Kidney (tissue), 13 donors: ENCODE measurements at regions not wholly inside any gene's neighbourhood (a gene's known extent, or its start where the extent isn't known, plus 50 kb on each side); places are given as distances from the start of the nearest gene placed in this dataset.

ENCODE experiments used
- DNase-seq, 5 donors: peaks; one replicate each; pipeline ENCODE4 v3.0.0-alpha.2; 2013 to 2020
- FAIRE-seq: peaks from 2 replicates; lab custom pipeline; 2012; peaks lifted over from hg19 to GRCh38; lab: Jason Lieb, UNC
- H3K27ac ChIP-seq, 2 donors: one replicate each; pipeline ENCODE4 v1.7.0; 2013; ENCODE audit warnings: low read depth in 2 of 2, low read length in 2 of 2, inconsistent platforms in 1 of 2
- H3K27me3 ChIP-seq: one replicate; pipeline ENCODE4 v1.7.1; 2013; ENCODE audit warnings: low read length, inconsistent platforms; ENCODE audit not compliant: control insufficient read depth, insufficient read depth
- H3K36me3 ChIP-seq, 3 donors: one replicate each; pipeline versions ENCODE4 v1.7.0 to v1.7.1; 2013; ENCODE audit warnings: low read length in 3 of 3, control low read depth in 1 of 3, inconsistent platforms in 1 of 3; ENCODE audit not compliant: insufficient read depth in 3 of 3, control insufficient read depth in 2 of 3
- H3K4me1 ChIP-seq, 3 donors: one replicate each; pipeline versions ENCODE4 v1.7.0 to v1.7.1; 2013; ENCODE audit warnings: low read length in 3 of 3, inconsistent platforms in 1 of 3, low read depth in 1 of 3; ENCODE audit not compliant: control insufficient read depth in 2 of 3, insufficient read depth in 2 of 3
- H3K4me3 ChIP-seq, 3 donors: one replicate each; pipeline versions ENCODE4 v1.7.0 to v1.8.1; 2013; ENCODE audit warnings: low read length in 3 of 3, control low read depth in 1 of 3, inconsistent platforms in 1 of 3
- H3K9ac ChIP-seq, 3 donors: one replicate each; pipeline versions ENCODE4 v1.7.0 to v1.7.1; 2013; ENCODE audit warnings: low read length in 3 of 3, control low read depth in 1 of 3, inconsistent platforms in 1 of 3
- H3K9me3 ChIP-seq, 3 donors: one replicate each; pipeline versions ENCODE4 v1.7.0 to v1.7.1; 2013; ENCODE audit warnings: low read length in 3 of 3, control low read depth in 1 of 3, inconsistent platforms in 1 of 3; ENCODE audit not compliant: control insufficient read depth in 2 of 3, insufficient read depth in 1 of 3
- intact Hi-C: fragments of 100-400 bp; cut with DNase I; formaldehyde crosslinking; loops from one replicate; pipeline ENCODE4 v1.11.1; 2022
- TF ChIP-seq, protein P1 (sequence below): IDR thresholded peaks from 3 replicates; pipeline ENCODE4 v1.5.1; 2012; ENCODE audit warnings: mild to moderate bottlenecking, moderate library complexity, borderline replicate concordance; ENCODE audit not compliant: insufficient read depth; ENCODE audit errors: extremely low read depth
- donor health status: control.
- donor health status: control.
- donor health status: control.
- donor health status: control.
- donor health status: control.
- donor health status: DM: yes; HTN: yes; CAD: no.
- donor health status: Normal renal cell carcinoma (clear cell type).

DNA sequence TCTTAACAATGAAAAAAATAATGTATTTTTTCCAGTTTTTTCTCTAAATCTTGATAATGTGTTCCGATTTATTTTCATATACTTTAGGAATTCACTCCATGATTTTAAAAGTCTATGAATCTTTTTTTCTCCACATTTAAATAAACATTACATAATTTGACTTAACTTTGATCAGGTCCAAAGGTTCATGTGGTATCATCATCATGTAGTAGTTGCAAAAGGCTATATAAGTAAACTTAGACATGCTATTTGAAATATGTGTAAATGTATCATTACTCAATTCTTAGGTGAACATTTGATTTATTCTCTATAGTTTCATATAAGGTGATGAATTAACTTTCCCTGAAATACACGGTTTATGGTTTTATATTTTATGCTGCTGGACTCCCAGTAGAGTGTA, 2197.0 kb upstream of the RAG2 start:
- intact Hi-C loops = no loop called here

DNA sequence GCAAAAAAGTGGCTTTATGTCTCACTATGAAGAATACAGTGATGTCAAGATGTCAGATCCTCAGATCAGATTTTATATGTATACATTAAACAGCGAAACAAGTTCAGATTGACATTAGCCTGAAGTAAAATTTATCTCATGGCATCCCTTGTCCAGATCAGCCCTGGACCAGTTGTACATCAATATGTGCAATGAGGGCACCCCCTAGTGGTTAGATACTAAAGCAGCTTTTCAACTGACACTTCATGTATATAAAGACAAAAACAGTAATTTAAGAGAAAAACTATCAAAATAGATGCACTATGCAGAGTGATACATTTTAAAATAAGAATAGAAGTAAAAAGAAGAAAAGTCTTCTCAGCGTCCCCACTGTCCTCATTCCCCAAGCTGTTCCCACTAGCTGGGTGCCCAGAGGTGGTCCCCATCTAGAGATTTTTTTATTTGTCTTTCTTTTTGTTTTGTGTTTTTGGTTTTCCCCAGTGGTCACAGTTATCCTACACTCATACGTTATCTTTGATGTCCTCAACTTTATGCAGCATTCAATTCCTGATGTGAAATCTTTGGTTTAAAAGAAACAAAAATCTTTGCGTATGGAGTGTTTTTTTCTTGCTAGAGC, 2193.4 kb upstream of the RAG2 start:
- intact Hi-C loops = no loop called here
- H3K4me3 ChIP-seq = no peak overlapping the region
- no peaks in the 10 kb centered on the region for H3K4me1 ChIP-seq
- no peak overlapping the region for H3K27ac ChIP-seq
- no peaks in the 10 kb centered on the region for H3K9me3 ChIP-seq
- H3K27me3 ChIP-seq = no peaks in the 10 kb centered on the region
- DNase-seq = peak in 4 of 5 donors; percentile 26 to 87 (median 56)
- TF ChIP-seq, protein P1, sequence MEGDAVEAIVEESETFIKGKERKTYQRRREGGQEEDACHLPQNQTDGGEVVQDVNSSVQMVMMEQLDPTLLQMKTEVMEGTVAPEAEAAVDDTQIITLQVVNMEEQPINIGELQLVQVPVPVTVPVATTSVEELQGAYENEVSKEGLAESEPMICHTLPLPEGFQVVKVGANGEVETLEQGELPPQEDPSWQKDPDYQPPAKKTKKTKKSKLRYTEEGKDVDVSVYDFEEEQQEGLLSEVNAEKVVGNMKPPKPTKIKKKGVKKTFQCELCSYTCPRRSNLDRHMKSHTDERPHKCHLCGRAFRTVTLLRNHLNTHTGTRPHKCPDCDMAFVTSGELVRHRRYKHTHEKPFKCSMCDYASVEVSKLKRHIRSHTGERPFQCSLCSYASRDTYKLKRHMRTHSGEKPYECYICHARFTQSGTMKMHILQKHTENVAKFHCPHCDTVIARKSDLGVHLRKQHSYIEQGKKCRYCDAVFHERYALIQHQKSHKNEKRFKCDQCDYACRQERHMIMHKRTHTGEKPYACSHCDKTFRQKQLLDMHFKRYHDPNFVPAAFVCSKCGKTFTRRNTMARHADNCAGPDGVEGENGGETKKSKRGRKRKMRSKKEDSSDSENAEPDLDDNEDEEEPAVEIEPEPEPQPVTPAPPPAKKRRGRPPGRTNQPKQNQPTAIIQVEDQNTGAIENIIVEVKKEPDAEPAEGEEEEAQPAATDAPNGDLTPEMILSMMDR = peak; percentile 49
- no peaks in the 10 kb centered on the region for H3K36me3 ChIP-seq
- H3K9ac ChIP-seq = no peak overlapping the region
- FAIRE-seq = no peak

More for the DNA sequence above, 2197.0 kb upstream of the RAG2 start:
- Histone ChIP-seq H3K4me1 (no peaks in the 10 kb centered on the region), H3K36me3 (no peaks in the 10 kb centered on the region), H3K27me3 (no peaks in the 10 kb centered on the region), H3K27ac (no peak overlapping the region), H3K4me3 (no peak overlapping the region), H3K9ac (no peak overlapping the region), H3K9me3 (no peaks in the 10 kb centered on the region)
- FAIRE-seq = no peak
- TF ChIP-seq, protein P1 = no peak
- DNase-seq = no peak

DNA sequence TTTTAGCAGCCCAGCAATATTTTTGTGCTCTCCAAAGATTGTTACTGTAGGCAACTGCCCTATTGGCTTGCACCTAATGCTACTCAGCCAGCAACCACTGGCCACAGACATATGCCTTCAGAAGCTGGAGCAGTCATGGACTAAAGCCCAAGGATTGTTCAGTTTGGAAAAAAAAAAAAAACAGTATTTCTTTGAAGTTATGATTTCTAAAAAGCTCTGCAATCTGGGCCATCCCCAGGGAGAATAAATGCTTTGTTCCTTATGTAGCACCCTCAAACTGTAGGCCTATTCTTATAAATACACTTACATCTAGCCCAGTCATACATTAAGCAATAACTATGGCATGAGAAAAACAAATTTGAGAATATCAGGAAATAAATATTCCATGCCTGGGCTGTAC, 2190.5 kb upstream of the RAG2 start:
- Histone ChIP-seq H3K27me3 (no peaks in the 10 kb centered on the region), H3K9me3 (no peaks in the 10 kb centered on the region), H3K9ac (no peak overlapping the region), H3K36me3 (no peaks in the 10 kb centered on the region), H3K4me3 (no peak overlapping the region), H3K4me1 (no peaks in the 10 kb centered on the region), H3K27ac (no peak overlapping the region)
- intact Hi-C loops = no loop called here
- TF ChIP-seq, protein P1 = no peak
- DNase-seq (no peak), FAIRE-seq (no peak)

DNA sequence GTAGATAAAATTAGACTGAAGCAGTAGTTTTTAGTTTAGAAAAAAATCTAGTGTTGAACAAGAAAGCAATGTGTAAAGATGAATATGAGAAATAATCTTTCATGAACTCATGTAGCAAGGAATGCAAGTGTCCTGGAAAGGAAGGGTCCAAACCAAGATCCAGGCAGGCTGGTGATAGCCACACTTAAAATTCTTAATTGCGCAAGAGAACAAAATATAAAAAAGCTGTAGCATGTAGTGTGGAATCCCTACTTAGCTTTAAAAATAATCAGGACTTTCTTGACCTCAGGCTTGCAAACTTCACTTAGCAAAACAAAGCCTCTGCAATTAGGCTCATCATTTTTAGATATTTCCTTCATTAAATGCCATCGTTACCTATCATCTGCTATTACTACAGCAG, 2186.1 kb upstream of the RAG2 start:
- TF ChIP-seq, protein P1 = no peak
- Histone ChIP-seq H3K36me3 (no peaks in the 10 kb centered on the region), H3K4me3 (no peak overlapping the region), H3K9ac (no peak overlapping the region), H3K27ac (no peak overlapping the region), H3K4me1 (no peaks in the 10 kb centered on the region), H3K27me3 (no peaks in the 10 kb centered on the region), H3K9me3 (no peaks in the 10 kb centered on the region)
- no peak for FAIRE-seq
- no peak for DNase-seq
- intact Hi-C loops = no loop called here
